CD4-positive, alpha-beta T cell treated with Interleukin-1 beta for 1 hour (primary cell): ENCODE measurements at regions not wholly inside any gene's neighbourhood (a gene's known extent, or its start where the extent isn't known, plus 50 kb on each side); places are given as distances from the start of the nearest gene placed in this dataset.

ENCODE experiments used
- DNase-seq, 2 donors: peaks; one replicate each; pipeline ENCODE4 v3.0.0-alpha.2; 2020 to 2022

DNA sequence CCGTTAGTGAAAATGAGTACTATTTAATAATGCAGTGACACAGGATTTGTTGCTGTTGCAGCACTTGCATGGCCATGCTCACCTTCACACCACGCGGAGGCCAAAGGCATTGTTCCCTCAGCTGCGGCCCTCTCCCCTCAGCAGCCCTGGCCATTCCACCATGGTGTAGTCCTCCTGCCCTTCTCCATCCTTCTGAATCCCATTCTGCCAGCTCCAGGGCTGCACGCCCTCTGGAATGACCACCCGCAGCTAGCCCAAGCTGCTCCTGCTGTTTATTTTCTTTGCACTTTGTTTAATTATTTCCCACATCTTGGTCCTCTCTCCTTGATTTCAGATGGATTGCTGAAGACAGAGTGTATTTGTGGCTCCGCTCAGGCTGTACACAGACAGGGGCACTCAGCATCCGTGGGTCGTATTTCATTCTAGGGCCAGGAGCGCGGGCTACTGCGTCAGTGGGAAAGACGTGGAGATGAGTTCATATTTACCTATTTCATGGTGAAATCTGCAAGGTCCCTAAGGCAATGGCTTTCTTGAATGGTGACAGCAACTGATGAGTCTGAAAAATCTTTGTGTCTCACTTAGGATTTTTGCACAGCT lies 81.4 kb upstream of the DUSP22 start:
- DNase-seq, result no peak

DNA sequence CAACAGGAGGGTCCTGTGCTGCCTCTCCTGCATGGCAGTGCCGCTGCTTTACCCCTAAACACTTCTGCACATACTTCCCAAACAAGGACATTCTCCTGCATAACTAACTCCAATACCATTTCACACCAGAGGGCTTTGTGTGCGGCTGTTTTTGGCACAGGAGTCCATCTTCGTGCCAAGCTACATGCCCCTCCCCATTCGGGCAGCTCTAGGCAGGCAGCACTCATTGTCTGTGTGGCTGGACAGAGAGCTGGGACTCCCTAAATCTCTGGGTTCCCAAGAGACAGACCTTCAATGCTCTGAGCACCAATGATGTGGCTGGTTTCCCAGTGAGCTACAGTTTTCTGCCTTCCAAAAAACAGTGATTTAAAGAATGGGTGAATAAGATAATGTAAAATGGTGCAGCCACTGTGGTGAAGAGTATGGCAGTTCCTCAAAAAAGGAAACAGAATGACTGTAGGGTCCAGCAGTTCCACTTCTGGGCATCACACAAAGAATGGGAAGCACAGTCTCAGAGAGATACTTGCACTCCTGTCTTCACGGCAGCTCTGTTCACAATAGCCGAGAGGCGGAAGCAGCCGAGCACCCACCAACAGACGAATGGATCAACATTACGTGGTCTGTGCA lies 80.3 kb upstream of the DUSP22 start:
- DNase-seq, result no peak

DNA sequence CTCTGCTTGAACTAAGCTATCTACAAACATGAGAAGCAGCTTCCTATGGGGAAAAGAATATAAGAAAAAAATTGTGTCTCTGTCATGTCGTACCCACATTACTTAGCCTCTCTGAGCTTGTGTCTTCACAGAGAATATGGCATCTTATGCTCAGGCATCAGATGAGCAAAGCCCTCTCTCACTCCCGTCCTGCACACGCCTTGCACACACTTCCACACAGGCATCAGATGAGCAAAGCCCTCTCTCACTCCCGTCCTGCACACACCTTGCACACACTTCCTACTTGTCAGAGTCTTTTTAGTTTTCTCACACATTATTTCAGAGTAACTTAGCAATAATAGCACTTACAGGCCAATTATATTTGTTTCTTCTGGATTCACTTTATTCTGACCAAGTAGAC lies 79.0 kb upstream of the DUSP22 start:
- no peak for DNase-seq

DNA sequence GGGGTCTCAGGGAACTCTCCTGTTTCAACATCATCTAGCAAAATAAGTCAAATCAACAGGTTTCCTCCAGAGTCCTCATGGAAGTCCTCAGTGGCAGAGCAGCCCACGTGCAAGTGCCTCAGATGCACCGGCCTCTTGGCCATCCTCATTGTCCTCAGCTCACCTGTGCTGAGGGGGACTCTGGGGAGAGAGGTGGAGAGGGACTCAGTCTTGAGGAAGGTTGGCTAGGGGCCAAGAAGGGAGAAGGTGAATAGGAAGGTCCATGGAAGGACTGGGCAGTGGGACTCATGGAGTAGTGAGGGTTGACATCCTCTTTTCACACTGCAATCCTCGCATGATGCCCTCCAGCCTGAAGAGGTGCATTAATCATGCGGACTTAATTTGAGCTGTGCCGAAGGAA lies 77.9 kb upstream of the DUSP22 start:
- no peak for DNase-seq

DNA sequence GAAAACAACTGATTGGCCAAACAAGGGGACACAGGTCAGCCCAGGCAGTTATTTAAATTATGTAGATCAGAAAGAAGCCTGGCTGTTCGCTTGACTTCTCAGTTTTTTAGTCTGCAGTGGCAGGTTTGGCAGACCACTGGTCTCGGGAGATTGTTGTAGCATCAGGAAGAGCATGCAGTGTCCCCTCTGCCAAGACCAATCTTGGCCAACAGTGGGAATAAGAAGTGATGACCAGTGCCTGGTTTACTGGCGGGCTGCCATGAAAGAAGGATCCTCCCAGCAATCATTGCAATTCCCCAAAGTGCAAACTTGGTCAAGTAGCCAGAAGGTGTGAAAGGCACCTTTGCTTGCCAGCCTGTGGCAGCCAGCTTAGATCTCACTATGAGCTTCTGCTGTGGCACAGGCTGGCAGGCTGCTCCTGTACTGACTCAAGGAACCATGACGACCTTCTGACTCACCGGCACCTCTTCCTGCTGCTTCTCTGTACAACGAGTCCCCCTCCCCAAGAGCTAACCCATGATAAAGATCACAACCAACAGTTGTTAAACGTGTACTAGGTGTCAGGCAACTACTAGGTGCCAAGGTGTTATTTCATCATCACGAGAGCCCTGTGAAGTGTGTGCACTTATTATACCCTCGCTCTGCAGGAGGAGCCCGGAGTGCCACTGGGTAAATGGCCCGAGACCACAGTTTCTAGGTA lies 76.8 kb upstream of the DUSP22 start:
- DNase-seq, result peak; percentile 18 to 30

DNA sequence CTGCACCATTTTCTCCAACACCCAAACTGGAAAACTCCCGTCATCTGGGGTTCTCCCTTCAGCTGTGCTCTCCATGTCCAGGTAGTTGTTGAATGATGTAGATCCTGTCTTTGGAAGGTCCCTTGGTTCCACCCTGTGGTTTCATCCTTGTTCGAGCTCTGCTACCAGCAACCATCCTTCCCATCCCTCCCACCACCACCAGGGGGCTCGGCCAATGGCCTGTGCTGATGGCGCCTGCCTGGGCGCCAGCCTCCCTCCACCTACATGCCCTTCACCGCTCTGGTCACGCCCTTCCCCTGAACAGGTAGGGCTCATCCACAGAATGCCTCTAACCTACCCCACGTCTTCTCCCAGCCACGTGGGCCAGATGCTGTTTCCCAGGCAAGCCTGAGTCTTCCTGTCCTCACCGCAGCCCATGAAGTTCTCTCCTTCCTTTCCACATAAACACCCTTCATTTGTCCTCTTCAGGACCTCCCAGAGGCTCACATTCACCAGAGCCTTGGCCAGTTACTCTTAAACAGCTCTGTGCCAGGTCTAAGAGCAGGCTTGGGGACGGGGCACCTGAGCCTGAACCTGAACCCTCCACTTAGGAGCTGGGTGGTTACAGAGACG lies 75.1 kb upstream of the DUSP22 start:
- peak; percentile 24 for DNase-seq

DNA sequence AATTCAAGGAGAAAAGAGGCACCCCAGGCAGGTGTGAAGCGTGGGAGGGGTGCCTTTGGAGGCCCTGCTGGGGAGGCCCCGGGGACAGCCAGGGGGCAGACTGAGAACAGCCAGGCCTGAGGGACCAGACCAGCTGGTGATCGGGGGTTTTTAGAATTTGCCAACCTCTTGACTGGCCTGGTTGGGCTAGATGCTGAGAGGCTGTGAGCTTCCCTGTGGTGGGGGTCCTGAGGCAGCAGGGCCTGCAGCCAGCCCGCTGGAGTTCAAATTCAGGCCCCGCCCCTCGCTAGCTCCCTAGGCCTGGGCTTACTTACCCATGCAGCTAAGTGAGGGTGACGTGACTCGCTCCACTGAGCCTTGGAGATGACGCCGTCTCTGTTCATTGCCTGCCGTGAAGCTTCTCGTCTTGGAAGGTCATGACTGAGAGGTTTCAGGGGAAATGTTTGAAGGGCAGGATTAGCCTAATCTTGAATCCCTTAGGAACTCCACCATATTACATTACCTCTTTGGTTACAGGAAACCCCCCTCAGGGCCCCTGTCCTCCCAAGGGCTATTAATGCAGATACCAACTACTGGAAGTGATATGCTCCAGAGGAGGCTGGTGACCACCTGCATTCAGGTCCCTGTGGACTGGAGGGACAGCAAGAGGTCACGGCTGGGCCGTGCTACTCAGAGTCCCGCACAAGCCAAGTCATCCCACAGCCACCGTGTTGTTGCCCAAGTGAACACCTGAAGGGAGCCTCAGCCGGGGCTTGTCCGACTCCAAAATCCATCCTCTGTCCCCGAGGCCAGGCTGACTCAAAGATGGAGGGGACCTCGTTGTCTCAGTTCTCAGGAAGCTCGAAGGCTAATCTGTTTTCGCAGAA lies 73.9 kb upstream of the DUSP22 start:
- peak in 1 of 2 donors; percentile 36 for DNase-seq

DNA sequence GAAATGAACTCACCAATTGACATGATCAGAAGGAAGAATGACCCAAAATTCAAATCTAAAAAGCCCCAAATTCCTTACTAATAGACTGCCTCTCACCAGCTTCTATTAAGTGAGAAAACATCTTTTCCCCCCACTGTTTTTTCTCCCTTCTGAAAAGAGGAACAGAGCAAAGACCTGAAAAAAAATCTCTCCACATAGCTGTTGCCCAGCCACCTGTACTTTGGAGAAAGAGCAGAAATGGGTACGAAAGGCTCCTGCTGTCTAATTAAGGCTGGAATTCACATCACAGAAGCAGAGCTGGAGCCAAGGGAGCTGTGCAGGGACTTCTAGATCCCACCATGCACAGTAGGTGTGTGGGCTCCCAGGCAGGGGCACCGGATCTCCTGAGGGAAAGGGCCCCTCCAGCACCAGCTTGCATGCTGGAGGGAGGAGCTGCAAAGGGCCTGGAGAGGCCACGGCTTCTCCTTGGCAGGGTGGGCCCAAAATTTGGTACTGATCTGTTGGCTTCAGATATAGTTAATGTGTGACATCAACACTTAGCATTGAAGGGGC lies 73.2 kb upstream of the DUSP22 start:
- no peak for DNase-seq

DNA sequence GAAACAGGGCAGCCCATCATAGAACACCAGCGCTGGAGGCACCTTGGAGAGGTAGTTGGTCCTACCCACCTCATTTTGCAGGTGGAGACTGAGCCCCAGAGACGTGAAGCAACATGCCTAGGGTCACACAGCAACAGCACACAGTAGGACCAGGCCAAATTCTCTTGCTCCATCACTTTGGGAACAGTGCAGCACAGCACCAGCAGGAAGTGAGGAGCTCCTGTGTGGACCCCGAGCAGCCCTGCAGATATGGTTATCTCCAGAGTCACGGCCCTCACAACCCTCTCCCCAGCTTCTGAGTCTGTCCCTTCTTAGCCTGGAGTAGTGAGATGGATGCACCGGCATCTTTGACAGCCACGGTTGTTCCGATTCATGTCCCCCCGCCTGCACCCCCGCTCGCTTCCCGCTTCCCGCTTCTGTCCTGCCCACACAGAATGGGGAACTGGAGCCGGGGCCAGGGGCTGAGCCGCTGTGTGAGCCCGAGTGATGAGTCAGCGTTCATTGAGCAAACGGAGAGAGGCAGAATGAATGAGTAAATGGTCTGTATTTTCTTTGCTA lies 72.6 kb upstream of the DUSP22 start:
- DNase-seq, result peak in 1 of 2 donors; percentile 72

DNA sequence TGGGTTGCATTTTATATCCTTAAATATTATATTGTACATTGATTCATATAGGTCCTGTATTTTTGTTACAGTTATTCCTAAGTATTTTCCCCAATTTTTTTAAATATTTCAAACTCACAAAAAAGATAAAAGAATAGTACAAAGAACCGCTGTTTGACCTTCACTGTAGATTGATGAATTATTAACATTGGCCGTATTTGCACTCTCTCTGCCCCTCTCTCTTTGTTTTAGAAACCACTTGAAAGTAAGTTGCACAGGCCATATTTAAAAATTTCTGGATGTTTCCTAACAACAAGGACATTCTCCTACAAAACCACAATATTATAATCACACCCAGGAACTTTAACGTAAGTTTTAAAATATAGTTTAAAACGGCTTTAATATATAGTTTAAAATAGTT lies 72.0 kb upstream of the DUSP22 start:
- no peak for DNase-seq

DNA sequence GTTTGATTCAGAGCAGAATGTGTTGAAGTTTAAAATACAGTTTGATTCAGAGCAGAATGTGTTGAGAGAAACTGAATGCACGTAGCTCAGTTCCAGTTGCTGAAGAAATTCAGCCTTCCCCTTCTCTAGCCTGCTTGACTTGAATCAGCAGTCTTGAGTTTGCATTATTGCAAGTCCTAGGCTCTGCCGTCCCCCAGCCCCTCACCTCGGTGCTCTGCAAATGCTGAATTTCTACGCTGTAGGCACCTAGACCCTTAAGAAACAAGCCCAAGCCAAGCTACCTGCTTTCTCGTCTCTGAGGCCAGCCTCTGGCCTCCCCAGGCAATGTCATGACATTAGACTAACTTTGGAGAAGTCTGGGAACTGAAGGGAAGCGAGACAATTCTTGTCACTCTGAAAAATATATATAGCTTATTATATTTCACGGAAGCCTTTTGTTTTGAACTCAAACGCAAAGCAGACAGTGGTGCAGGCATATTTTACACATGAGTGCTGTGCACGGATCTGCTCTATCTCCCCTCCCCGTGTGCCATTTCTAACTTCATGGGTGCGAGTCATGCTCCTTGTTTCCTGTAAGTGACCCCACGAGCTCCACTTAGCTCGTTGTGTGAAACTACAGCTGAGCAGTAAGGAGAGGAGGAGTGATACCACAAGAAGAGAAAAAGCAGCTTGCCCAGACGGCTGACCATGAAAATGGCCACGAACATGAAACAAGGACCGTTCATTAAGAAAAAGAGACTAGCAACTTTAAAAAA lies 71.4 kb upstream of the DUSP22 start:
- no peak for DNase-seq

DNA sequence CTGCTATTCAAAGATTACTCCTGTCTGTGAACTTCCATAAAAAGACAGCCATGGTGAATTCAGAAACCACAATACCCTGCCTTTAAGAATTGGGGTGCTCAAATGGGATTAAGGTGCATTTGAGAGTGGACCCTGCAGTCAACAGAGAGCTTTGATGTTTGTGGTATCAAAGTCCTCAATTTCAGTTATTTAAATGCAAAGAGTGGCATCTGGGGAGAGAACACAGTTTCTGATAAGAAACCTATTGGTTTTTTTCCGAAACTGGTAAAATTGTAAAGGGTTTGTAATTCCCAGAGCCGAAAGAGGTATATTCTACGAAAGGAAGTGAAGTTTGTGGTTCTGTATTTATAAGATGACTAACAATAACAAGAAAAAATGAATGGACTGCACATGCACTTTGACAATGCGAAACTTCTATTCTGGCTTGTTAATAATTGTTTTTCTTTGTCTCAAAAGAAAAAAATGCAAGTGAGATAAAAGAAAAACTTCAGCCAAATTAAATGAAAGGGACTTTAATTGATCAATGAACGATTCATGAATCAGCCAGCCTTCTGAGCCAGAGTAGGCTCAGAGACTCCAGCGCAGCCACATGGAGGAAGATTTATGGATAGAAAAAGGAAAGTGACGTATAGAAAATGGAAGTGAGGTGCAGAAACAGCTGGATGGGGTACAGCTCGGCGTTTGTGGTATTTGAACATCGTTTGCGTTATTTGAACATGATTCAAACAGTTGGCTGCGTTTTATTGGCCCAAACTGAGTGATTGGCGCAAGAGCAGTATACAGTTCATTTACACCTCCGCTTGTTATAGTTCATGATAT lies 70.5 kb upstream of the DUSP22 start:
- DNase-seq, result no peak

DNA sequence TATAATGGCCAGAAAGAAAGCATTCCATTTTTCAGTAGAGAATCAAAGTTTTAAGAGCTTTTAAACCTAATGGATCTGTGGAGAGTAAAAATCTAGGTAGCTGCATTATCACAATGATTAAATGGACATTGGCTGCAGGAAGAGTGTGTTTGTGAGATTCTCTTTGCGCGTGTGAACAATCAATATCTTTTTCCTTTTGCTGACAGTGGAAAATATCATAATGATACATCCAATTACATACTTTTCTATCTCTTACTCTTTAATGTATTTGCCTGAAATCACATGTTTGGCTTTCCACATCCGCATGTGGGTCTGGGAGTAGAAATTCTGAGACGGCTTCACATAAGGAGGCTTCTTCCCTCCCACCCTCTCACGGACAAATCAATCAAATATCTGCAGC lies 69.8 kb upstream of the DUSP22 start:
- DNase-seq, result no peak

DNA sequence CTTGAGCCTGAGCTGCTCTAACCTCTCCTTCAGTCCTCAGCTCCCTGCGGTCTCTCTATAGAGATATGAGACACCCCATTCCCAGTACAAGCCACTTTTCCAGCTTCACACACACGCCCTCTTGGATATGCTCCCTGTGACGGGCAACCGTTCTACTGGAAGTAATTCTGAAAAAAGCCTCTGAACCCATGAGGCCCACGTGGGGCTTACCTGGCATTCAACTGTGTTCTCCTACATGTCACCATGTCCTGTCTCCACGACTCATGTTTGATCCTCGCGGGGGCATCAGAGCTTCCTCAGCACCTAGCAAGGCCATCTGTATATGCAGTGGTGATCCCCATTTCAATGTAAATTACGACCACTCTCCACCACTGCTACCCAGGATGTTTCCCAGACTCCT lies 69.2 kb upstream of the DUSP22 start:
- DNase-seq, result no peak

DNA sequence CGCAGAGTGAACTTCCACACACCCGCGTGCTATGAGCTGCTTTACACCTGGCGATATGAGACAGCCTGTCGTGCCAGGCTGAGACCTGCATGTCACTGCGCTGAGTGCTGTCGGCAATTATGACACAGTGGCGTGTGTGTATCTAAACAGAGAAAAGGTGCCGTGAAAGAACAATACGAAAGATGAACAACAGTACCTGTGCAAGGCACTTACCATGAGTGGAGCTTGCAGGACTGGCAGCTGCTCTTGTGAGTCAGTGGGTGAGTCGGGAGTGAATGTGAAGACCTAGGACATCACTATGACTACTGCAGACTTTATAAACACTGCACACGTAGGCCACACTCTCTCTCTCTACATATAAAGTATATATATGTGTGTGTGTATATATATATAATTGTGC lies 68.5 kb upstream of the DUSP22 start:
- no peak for DNase-seq

DNA sequence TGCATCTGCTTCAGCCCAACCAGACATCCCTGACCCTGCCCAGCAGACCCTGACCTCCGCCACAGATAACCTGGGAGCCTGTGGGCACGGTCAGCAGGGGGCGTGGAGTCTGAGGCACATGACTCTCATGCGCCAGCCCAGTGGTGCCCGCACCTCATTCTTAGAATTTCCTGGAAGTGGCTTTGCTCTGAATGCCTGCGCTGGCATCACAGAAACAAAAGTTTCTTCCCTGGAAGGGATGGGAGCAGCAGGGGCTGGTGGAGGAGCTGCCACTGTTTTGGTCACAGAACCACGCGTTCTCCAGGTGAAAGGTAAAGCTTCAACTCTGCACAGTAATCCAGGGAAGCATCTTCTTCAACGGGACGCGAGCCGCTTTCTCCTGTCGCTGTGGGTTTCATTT lies 67.9 kb upstream of the DUSP22 start:
- DNase-seq, result no peak

DNA sequence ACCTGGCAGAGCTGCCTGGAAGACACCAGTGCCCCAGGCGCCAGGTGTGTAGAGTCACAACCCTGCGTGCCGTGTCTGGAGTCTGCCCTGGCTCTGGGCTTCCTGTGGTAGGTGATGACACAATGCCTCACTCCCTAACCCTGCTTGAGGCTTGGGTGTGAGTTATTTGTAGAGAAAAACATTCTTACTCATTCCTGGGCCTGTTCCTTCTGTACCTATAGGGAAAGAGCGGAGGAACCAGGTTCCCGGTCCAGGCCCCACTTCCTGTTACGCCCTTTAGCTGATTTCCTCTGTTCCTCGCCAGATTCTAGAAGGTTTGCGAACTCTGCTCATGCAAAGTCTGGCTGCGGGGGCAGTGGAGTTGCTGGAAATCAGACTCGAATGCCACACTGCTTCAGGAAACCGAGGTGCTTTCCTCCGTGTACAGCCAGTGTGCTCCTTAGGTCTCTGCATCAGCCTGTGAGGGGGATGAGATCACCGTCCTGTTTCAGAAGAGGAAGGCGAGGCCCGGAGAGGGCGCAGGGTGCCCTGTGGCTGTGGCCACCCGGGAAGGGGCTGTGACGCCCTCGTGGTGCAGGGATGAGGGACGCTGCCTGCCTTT lies 67.1 kb upstream of the DUSP22 start:
- DNase-seq, result peak; percentile 35 to 38

DNA sequence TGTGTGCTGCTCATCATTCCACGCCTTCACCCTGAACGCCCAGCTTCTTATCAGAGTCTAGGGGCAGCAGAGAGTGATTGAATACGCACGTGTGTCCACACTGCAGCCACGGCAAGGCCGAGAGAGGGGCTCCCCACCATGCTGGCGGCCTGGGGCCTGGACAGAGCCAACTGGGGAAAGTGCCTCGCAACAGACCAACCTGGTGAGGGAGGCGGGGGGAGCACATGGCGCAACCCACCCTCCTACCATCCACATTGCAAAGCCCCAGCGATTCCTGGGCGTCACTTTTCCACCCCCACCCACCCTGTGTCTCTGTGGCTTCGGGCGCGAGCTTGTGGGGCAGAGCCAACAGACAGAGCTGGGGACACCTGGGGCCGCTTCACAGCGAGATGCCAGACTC lies 66.4 kb upstream of the DUSP22 start:
- no peak for DNase-seq

DNA sequence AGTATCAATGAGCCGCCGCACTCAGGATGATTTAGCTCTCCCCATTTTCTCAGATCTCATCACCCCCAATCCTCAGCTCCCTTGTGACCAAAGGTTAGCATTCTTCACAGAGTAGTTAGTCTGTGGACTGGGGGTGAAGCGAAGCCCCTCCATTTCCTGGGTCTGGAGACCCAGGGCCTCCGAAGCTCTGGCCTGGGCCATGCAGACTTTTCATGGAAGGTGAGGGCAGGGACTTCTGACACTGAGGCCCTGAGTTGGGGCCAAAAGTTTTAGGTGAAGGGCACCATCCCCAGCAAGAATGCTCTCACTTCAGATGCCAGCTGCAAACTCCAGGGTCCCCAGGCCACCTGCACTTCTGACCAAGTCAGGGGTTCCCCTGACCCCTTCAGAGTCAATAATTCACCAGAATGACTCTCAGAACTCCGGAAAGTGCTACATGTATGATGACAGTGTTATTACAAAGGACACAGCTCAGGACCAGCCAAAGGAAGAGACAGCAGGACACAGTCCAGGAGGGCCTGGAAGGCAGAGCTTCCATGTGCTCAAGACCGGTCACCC lies 65.7 kb upstream of the DUSP22 start:
- no peak for DNase-seq
